ENCODE measurements at regions not wholly inside any gene's neighbourhood (a gene's known extent, or its start where the extent isn't known, plus 50 kb on each side); places are given as distances from the start of the nearest gene placed in this dataset.

- Histone ChIP-seq H2BK120ac (ENCODE audit: low read depth, low read length) (no peak overlapping the region), H3K18ac (ENCODE audit: low read depth, low read length) (no peak overlapping the region), H4K20me1 (ENCODE audit: insufficient read depth, low read length) (no peaks in the 10 kb centered on the region), H3K36me3 (ENCODE audit: control insufficient read depth, insufficient read depth, low read length) (no peaks in the 10 kb centered on the region), H3K14ac (replicated peaks; ENCODE audit: low read depth, low read length) (no peak overlapping the region), H3K27ac (ENCODE audit: insufficient read depth, low read length) (no peak overlapping the region), H2AK5ac (ENCODE audit: low read depth, low read length) (no peak overlapping the region), H2AFZ (replicated peaks; ENCODE audit: low read length, poor library complexity) (no peak overlapping the region), H2BK20ac (ENCODE audit: low read depth, low read length) (no peak overlapping the region), H2BK5ac (ENCODE audit: low read depth, low read length, poor library complexity, severe bottlenecking) (no peak overlapping the region), H4K5ac (ENCODE audit: low read depth, low read length) (no peak overlapping the region), H3K79me1 (ENCODE audit: low read depth in 1 of 2, low read length in 2 of 2) (no peaks in the 10 kb centered on the region), H3K4me1 (ENCODE audit: control insufficient read depth, insufficient read depth, low read length) (no peaks in the 10 kb centered on the region), H3K4me3 (ENCODE audit: insufficient read depth, low read depth, low read length) (no peak overlapping the region), H3K23ac (ENCODE audit: low read depth, low read length) (no peak overlapping the region), H3K9me3 (ENCODE audit: control insufficient read depth, insufficient read depth, low read length) (no peaks in the 10 kb centered on the region), H2BK15ac (ENCODE audit: low read depth, low read length) (no peak overlapping the region), H3K56ac (ENCODE audit: extremely low read depth, insufficient read depth, low read length) (no peak overlapping the region), H3K27me3 (ENCODE audit: control insufficient read depth, insufficient read depth, low read length) (no peaks in the 10 kb centered on the region), H3K4ac (ENCODE audit: low read depth, low read length) (no peak overlapping the region), H3K4me2 (ENCODE audit: low read depth, low read length) (no peak overlapping the region), H3K9ac (ENCODE audit: low read depth, low read length) (no peak overlapping the region), H2AK9ac (replicated peaks; ENCODE audit: low read depth, low read length, poor library complexity) (no peak overlapping the region), H4K8ac (ENCODE audit: low read depth in 2 of 2, low read length in 2 of 2) (no peak overlapping the region), H4K91ac (ENCODE audit: insufficient read depth, low read depth, low read length) (no peak overlapping the region), H3K9me1 (ENCODE audit: insufficient read depth, low read length) (no peaks in the 10 kb centered on the region)
- no CpG with 5 or more reads among the region's 1 CpG for WGBS, 2 experiments (ENCODE audit: extremely low coverage in 2 of 2, insufficient read length in 1 of 2)
- in situ Hi-C loops (cut with MboI; ENCODE audit: low sequenced_read_pairs) (loop anchor here (5.0 kb wide), 1 partner anchor 1543 kb away; no protein-coding TSS in a partner anchor), dilution Hi-C loops (cut with HindIII; ENCODE audit: low sequenced_read_pairs, unreplicated experiment) (no loop called here), intact Hi-C loops (cut with micrococcal nuclease) (loop anchor here (1.0 to 10.0 kb wide), 5 partner anchors 167 to 1536 kb away; partner anchors contain the start of gene MEF2C)
- CTCF ChIA-PET: interaction anchor here (0.7 to 1.6 kb wide), 6 partner anchors 10 to 1541 kb away, joined by 3 to 16 read pairs (median 4); no protein-coding TSS in a partner anchor
- DNase-seq (no peak), ATAC-seq (ENCODE audit: low read depth) (no peak)
- TF ChIP-seq CHD1 (IDR thresholded peaks at IDR 0.05; ENCODE audit: low read depth, low read length): no peak
- TF ChIP-seq SMC3 (IDR thresholded peaks at IDR 0.05; ENCODE audit: low read depth, low read length): no peak
- no peak for TF ChIP-seq MAZ (IDR thresholded peaks at IDR 0.05; ENCODE audit: borderline replicate concordance, low read depth, low read length)
- TF ChIP-seq RCOR1 (IDR thresholded peaks at IDR 0.05; ENCODE audit: insufficient replicate concordance, low read length): no peak
- no peak for TF ChIP-seq MAFK (IDR thresholded peaks at IDR 0.05; ENCODE audit: low read depth, low read length)
- no peak for TF ChIP-seq POLR2A (IDR thresholded peaks at IDR 0.05; ENCODE audit: low read depth, low read length)
- TF ChIP-seq USF2 (IDR thresholded peaks at IDR 0.05; ENCODE audit: low read depth, low read length): no peak
- TF ChIP-seq ELK1 (IDR thresholded peaks at IDR 0.05; ENCODE audit: borderline replicate concordance, low read depth, low read length): no peak
- no TSS peak for BruUV-seq (replicated peaks)
- POLR2A ChIA-PET (ENCODE audit: unreplicated experiment): no interaction called here
These were observed 144.1 kb downstream of the CETN3 start for GRCh38 chr5:90265545-90265857.
